Nephron progenitor cell (in vitro differentiated cells): ENCODE measurements at regions not wholly inside any gene's neighbourhood (a gene's known extent, or its start where the extent isn't known, plus 50 kb on each side); places are given as distances from the start of the nearest gene placed in this dataset.

ENCODE experiments used
- DNase-seq: peaks from one replicate; pipeline ENCODE4 v3.0.0; 2021
- H3K27ac Mint-ChIP-seq: 2 replicates; pipeline ENCODE4 v1.8.0; 2021; ENCODE audit warnings: mild to moderate bottlenecking, moderate library complexity, mixed read lengths
- H3K27me3 Mint-ChIP-seq: 2 replicates; pipeline ENCODE4 v1.8.0; 2021; ENCODE audit warnings: mild to moderate bottlenecking, low read depth, mixed read lengths; ENCODE audit not compliant: poor library complexity
- H3K36me3 Mint-ChIP-seq: 2 replicates; pipeline ENCODE4 v1.8.0; 2021; ENCODE audit warnings: low read depth, mixed read lengths
- H3K4me1 Mint-ChIP-seq: 2 replicates; pipeline ENCODE4 v1.8.0; 2021; ENCODE audit warnings: mixed read lengths
- H3K4me3 Mint-ChIP-seq: 2 replicates; pipeline ENCODE4 v1.8.0; 2021; ENCODE audit warnings: mild to moderate bottlenecking, moderate library complexity, mixed read lengths
- H3K9me3 Mint-ChIP-seq: 2 replicates; pipeline ENCODE4 v1.8.0; 2021; ENCODE audit warnings: mild to moderate bottlenecking, moderate library complexity, mixed read lengths
- TF ChIP-seq, protein P1 (sequence below): fragments of 200-600 bp; sonication (generic); IDR thresholded peaks from 2 replicates; pipeline ENCODE4 v1.5.0; 2021; ENCODE audit warnings: antibody characterized with exemption

DNA sequence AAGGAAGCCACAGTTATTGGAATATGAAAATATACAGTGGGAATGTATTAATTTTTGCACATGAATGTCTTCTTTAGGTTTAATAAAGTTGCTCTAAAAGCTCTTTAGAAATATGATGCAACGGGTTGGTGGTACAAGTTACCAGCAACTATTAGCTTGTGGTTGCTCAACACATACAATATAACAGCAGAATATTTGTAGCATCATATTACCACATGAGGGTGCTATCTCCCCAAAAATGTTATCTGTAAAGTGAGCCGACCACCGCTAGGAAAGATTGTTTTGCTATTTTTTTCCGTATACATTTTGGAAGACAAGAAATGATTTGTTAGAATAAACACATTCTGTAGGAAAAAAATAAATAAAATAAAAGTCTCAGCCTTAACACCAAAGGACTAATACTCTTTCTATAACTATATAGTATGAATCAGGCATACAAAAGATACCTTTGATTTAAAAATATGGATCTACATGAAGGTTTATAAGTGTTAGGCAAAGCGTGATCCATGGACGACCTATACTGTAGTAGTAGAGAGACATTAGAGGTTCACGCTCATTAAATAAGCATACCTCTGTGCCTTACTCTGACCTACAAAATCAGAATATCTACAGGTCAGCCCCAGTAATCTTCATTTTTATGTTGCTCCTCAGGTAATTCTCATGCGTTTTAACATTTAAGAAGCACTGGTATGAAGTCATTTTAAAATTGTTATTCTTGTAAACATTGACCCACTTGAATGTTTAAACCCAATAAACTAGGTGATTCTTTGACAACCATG lies 1110.6 kb upstream of the ACVR2A start:
- H3K9me3 Mint-ChIP-seq: no peaks in the 10 kb centered on the region
- peaks cover 3% of the 10 kb centered on the region for H3K27me3 Mint-ChIP-seq
- no peaks in the 10 kb centered on the region for H3K36me3 Mint-ChIP-seq
- H3K4me1 Mint-ChIP-seq: no peaks in the 10 kb centered on the region
- H3K4me3 Mint-ChIP-seq: no peak overlapping the region
- TF ChIP-seq, protein P1, sequence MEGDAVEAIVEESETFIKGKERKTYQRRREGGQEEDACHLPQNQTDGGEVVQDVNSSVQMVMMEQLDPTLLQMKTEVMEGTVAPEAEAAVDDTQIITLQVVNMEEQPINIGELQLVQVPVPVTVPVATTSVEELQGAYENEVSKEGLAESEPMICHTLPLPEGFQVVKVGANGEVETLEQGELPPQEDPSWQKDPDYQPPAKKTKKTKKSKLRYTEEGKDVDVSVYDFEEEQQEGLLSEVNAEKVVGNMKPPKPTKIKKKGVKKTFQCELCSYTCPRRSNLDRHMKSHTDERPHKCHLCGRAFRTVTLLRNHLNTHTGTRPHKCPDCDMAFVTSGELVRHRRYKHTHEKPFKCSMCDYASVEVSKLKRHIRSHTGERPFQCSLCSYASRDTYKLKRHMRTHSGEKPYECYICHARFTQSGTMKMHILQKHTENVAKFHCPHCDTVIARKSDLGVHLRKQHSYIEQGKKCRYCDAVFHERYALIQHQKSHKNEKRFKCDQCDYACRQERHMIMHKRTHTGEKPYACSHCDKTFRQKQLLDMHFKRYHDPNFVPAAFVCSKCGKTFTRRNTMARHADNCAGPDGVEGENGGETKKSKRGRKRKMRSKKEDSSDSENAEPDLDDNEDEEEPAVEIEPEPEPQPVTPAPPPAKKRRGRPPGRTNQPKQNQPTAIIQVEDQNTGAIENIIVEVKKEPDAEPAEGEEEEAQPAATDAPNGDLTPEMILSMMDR: peak; percentile 56
- H3K27ac Mint-ChIP-seq: no peak overlapping the region
- no peak for DNase-seq

DNA sequence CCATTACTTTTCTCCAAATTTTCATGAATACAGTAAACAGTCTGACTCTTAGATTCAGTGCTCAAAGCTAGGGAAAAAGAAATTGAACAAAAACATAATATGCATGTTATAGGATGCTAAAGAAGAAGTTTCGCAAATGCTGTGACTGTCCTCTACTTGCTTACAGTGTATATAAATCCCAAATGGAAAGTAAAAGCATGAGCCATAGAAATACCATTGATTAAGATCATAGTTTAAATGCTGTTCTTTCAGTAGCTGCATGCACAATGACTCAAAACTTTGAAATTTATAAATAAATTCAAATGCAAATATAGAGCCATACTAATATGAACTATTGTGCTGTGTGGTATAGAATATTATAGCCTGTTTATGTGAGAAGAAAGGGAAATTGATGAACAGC lies 1113.9 kb upstream of the ACVR2A start:
- Mint-ChIP-seq H3K27ac (no peak overlapping the region), H3K9me3 (no peaks in the 10 kb centered on the region), H3K36me3 (no peaks in the 10 kb centered on the region), H3K4me1 (no peaks in the 10 kb centered on the region), H3K27me3 (no peaks in the 10 kb centered on the region), H3K4me3 (no peak overlapping the region)
- DNase-seq: no peak
- TF ChIP-seq, protein P1: no peak

DNA sequence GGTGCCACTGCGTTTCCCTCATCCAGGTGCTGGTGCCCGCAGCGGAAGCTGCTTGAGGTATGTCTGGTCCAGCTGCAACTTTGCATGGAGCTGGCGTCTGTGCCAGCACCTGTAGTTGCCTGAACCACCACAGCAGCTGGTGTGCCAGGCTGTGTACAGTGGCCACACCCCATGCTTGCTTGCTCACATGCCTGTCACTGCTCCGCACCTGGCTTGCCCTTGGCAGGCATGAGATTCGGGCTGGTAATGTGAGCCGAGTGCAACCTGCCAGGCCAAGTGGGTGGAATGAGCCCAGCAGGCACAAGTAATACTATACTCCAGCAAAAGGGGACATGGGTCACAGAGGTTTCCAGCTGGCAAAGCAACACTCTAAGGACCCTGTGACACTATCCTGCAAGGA lies 1123.3 kb upstream of the ACVR2A start:
- no peak overlapping the region for H3K4me3 Mint-ChIP-seq
- no peak overlapping the region for H3K27ac Mint-ChIP-seq
- H3K36me3 Mint-ChIP-seq: no peaks in the 10 kb centered on the region
- DNase-seq: no peak
- TF ChIP-seq, protein P1: no peak
- peaks cover 16% of the 10 kb centered on the region for H3K9me3 Mint-ChIP-seq
- no peaks in the 10 kb centered on the region for H3K27me3 Mint-ChIP-seq
- no peaks in the 10 kb centered on the region for H3K4me1 Mint-ChIP-seq

DNA sequence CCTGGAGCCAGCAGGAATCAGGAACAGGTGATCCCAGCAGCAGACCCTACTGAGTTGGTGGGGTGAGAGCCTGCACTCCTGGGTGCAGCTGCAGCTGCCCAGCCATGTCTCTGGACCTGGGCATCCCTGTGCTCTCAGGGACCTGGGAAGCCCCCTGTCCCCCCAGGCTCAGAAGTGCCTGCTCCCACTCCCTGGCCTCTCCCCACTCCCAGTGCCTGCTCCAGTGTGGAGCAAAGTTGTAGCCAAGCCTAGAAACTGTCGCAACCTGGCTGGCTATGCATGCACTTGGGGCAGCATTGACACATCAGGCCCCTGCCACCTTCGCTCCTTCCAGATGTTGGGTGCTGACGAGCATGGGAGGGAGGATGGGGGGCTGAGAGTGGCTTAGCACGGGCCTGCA lies 1124.7 kb upstream of the ACVR2A start:
- Mint-ChIP-seq H3K4me3 (no peak overlapping the region), H3K27me3 (no peaks in the 10 kb centered on the region), H3K4me1 (no peaks in the 10 kb centered on the region), H3K27ac (no peak overlapping the region), H3K36me3 (no peaks in the 10 kb centered on the region), H3K9me3 (peaks cover 16% of the 10 kb centered on the region)
- TF ChIP-seq, protein P1: no peak
- DNase-seq: no peak

DNA sequence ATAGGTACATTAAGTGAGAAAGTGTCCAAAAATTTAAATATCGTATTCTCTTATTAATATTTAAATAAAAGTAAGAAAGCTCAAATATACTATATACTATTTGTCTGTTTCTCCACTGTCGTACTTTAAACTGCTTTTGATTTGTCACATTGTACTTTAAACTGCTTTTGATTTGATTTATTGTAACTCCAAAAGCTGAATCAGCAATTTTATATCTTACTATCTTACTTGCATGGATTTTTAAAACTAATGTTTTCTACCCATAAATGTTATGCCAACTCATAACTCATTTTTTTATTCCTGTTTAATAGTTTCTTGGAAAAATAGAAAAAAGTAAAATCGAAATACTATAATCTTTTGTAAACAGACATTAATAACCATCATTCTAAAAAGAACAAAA lies 1128.2 kb upstream of the ACVR2A start:
- TF ChIP-seq, protein P1: no peak
- no peak for DNase-seq
- Mint-ChIP-seq H3K9me3 (peaks cover 7% of the 10 kb centered on the region), H3K4me3 (no peak overlapping the region), H3K36me3 (no peaks in the 10 kb centered on the region), H3K27me3 (no peaks in the 10 kb centered on the region), H3K4me1 (no peaks in the 10 kb centered on the region), H3K27ac (no peak overlapping the region)

DNA sequence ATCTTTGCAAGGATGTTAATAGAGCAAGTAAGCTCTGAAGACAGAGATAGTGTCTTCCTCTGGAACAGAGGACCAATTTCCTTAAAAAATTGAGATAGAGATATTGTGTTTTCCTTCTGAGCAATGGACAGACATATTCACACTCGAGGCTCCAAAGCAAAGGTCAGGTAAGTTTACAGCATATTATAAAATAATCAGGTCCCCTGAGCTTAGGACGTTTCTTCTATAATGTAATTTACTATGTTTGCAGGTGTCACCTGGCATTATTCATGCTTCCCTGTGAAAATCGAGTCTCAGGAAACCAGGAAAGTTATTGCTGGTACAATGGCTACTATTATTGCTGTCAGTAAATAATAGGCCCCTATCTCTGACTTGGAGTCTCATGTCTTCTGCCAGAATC lies 1135.8 kb upstream of the ACVR2A start:
- Mint-ChIP-seq H3K4me1 (no peaks in the 10 kb centered on the region), H3K9me3 (peaks cover under 1% of the 10 kb centered on the region), H3K36me3 (no peaks in the 10 kb centered on the region), H3K27me3 (no peaks in the 10 kb centered on the region), H3K27ac (no peak overlapping the region), H3K4me3 (no peak overlapping the region)
- TF ChIP-seq, protein P1: no peak
- no peak for DNase-seq
